DND-41 (cell line): ENCODE measurements at regions not wholly inside any gene's neighbourhood (a gene's known extent, or its start where the extent isn't known, plus 50 kb on each side); places are given as distances from the start of the nearest gene placed in this dataset.

ENCODE experiments used
- ATAC-seq: fragments of 200-7000 bp; cut with Tn5 transposase; 3 replicates; pipeline ENCODE4 v1.9.1; 2021; ENCODE audit warnings: low read depth; ENCODE audit not compliant: insufficient read depth
- DNase-seq: peaks from one replicate; pipeline ENCODE4 v3.0.0-alpha.2; 2020
- H2AFZ ChIP-seq: 2 replicates; pipeline ENCODE4 v1.6.0; 2012; ENCODE audit warnings: low read depth, low read length
- H3K27ac ChIP-seq: 2 replicates; pipeline ENCODE4 v1.5.1; 2012; ENCODE audit warnings: low read length, inconsistent platforms
- H3K27me3 ChIP-seq: fragments of 200-600 bp; sonication (generic); 2 replicates; pipeline ENCODE4 v1.6.0; 2012; ENCODE audit warnings: low read length, mild to moderate bottlenecking, inconsistent platforms; ENCODE audit not compliant: insufficient read depth, poor library complexity
- H3K36me3 ChIP-seq: 2 replicates; pipeline ENCODE4 v1.5.1; 2012; ENCODE audit warnings: low read length, inconsistent platforms; ENCODE audit not compliant: insufficient read depth
- H3K4me1 ChIP-seq: 2 replicates; pipeline ENCODE4 v1.5.1; 2012; ENCODE audit warnings: mild to moderate bottlenecking, low read length; ENCODE audit not compliant: insufficient read depth
- H3K4me2 ChIP-seq: 2 replicates; pipeline ENCODE4 v1.6.0; 2012; ENCODE audit warnings: mild to moderate bottlenecking, moderate library complexity, low read length, inconsistent platforms; ENCODE audit not compliant: insufficient read depth
- H3K4me3 ChIP-seq, 2 experiments: fragments of 200-600 bp in 1 of 2; shearing (Covaris generic) in 1 of 2; 2 replicates each; pipeline ENCODE4 v1.5.1; 2012 to 2016; ENCODE audit warnings: inconsistent platforms in 2 of 2, low read length in 2 of 2, mild to moderate bottlenecking in 2 of 2, low read depth in 1 of 2, moderate library complexity in 1 of 2
- H3K79me2 ChIP-seq: 2 replicates; pipeline ENCODE4 v1.6.0; 2012; ENCODE audit warnings: low read length, inconsistent platforms; ENCODE audit not compliant: insufficient read depth
- H3K9ac ChIP-seq: 2 replicates; pipeline ENCODE4 v1.6.0; 2012; ENCODE audit warnings: low read depth, mild to moderate bottlenecking, inconsistent platforms, low read length, moderate library complexity
- H3K9me3 ChIP-seq: 2 replicates; pipeline ENCODE4 v1.5.1; 2012; ENCODE audit warnings: low read length, moderate library complexity, mild to moderate bottlenecking, inconsistent platforms; ENCODE audit not compliant: insufficient read depth, severe bottlenecking
- H4K20me1 ChIP-seq: 2 replicates; pipeline ENCODE4 v1.6.0; 2012; ENCODE audit warnings: low read length; ENCODE audit not compliant: insufficient read depth
- EZH2 ChIP-seq: IDR thresholded peaks from 3 replicates; pipeline ENCODE4 v1.6.1; 2012; ENCODE audit warnings: borderline replicate concordance, low read depth, mild to moderate bottlenecking, moderate library complexity, low read length, inconsistent platforms; ENCODE audit not compliant: severe bottlenecking
- TF ChIP-seq, protein P1 (sequence below): IDR thresholded peaks from 2 replicates; pipeline ENCODE4 v1.5.1; 2012; ENCODE audit warnings: borderline replicate concordance, low read length, moderate library complexity, mild to moderate bottlenecking; ENCODE audit not compliant: poor library complexity, severe bottlenecking; ENCODE audit errors: extremely low read depth

DNA sequence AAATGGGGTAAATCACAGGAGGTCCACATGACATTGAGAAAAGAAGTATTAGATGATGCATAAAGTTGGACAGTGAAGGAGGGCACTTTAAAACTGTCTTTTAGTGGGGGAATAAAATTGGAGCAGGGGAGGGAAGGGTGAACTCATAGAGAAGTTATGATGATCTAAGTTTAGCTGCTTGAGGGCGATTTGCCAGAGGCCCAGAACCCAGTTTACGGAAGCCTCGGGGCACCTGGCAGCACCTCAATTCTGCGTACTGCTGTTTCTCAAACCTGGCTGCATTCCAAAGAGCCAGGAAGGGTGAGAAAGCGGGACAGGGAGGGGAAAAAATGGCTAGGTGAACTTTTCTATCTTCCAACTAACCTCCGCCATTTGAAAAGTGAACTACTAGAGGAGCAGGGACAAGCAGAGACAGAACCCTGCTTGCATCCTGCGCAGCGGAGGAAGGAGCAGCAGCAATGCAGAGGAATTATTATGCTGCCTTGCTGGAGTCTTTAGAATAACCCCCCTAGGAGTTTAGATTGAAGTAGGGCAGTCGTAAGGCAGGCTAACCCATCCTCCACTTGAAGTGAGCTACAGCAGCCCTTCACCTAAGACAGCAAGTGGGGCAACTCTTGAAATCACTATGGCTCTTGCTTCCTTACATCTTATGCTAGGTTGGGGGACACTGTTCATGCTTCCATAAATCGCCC is 316.8 kb downstream of the BRINP1 start:
- Histone ChIP-seq H3K79me2 (no peaks in the 10 kb centered on the region), H4K20me1 (no peaks in the 10 kb centered on the region), H3K4me1 (no peaks in the 10 kb centered on the region), H3K36me3 (no peaks in the 10 kb centered on the region), H3K27me3 (no peaks in the 10 kb centered on the region), H3K27ac (no peak overlapping the region), H3K9ac (no peak overlapping the region), H3K9me3 (no peaks in the 10 kb centered on the region), H2AFZ (no peak overlapping the region), H3K4me2 (no peak overlapping the region), H3K4me3 (no peak overlapping the region)
- DNase-seq (no peak), ATAC-seq (no peak)
- TF ChIP-seq EZH2 = no peak
- TF ChIP-seq, protein P1, sequence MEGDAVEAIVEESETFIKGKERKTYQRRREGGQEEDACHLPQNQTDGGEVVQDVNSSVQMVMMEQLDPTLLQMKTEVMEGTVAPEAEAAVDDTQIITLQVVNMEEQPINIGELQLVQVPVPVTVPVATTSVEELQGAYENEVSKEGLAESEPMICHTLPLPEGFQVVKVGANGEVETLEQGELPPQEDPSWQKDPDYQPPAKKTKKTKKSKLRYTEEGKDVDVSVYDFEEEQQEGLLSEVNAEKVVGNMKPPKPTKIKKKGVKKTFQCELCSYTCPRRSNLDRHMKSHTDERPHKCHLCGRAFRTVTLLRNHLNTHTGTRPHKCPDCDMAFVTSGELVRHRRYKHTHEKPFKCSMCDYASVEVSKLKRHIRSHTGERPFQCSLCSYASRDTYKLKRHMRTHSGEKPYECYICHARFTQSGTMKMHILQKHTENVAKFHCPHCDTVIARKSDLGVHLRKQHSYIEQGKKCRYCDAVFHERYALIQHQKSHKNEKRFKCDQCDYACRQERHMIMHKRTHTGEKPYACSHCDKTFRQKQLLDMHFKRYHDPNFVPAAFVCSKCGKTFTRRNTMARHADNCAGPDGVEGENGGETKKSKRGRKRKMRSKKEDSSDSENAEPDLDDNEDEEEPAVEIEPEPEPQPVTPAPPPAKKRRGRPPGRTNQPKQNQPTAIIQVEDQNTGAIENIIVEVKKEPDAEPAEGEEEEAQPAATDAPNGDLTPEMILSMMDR = no peak

- no peaks in the 10 kb centered on the region for H3K36me3 ChIP-seq
These were observed 316.2 kb downstream of the BRINP1 start for GRCh38 chr9:119053070-119053469.

DNA sequence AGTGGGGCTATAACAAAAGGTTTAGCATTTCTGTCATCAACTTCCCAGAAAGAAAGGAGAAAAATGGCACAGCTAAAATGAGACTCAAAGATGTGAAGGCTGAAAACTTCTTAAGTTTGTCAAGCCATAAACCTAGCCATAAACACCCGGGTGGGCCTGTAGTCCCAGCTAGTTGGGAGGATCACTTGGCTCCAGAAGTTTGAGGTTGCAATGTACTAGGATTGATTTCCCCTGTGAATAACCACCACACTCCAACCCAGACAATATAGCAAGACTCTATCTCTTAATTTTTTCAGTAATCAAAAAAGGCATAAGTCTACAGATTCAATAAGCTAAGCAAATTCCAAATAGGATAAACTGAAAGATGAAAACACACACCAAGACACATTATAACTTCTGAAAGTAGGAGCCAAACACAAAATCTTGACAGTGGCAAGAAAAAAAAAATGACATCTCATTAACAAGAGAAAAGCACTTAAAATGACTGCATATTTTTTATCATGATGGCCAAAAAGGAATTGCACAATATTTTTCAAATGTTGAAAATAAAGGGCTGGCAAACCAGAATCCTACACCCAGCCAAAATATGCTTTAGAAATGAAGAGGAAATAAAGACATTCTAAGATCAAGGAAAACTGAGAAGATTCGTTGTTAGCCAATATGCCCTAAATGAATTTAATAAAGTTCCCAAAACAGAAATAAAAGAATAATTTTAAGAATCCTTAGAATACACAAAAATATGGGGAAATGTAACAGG is 308.4 kb downstream of the BRINP1 start:
- DNase-seq (no peak), ATAC-seq (no peak)
- Histone ChIP-seq H3K27ac (no peak overlapping the region), H3K9ac (no peak overlapping the region), H3K4me2 (no peak overlapping the region), H3K4me1 (no peaks in the 10 kb centered on the region), H2AFZ (no peak overlapping the region), H3K4me3 (no peak overlapping the region), H3K27me3 (no peaks in the 10 kb centered on the region), H3K9me3 (no peaks in the 10 kb centered on the region), H3K79me2 (no peaks in the 10 kb centered on the region), H3K36me3 (no peaks in the 10 kb centered on the region), H4K20me1 (no peaks in the 10 kb centered on the region)
- TF ChIP-seq, protein P1 = no peak
- TF ChIP-seq EZH2 = no peak

More at GRCh38 chr9:119053070-119053469, 316.2 kb downstream of the BRINP1 start:
- no peak overlapping the region for H3K4me2 ChIP-seq
- no peak for DNase-seq
- H3K4me1 ChIP-seq = no peaks in the 10 kb centered on the region
- ATAC-seq = no peak
- no peak overlapping the region for H3K9ac ChIP-seq
- no peaks in the 10 kb centered on the region for H3K27me3 ChIP-seq
- no peaks in the 10 kb centered on the region for H3K79me2 ChIP-seq
- H4K20me1 ChIP-seq = no peaks in the 10 kb centered on the region
- TF ChIP-seq, protein P1 = no peak
- TF ChIP-seq EZH2 = no peak
- no peak overlapping the region for H3K4me3 ChIP-seq
- no peaks in the 10 kb centered on the region for H3K9me3 ChIP-seq
- H3K27ac ChIP-seq = no peak overlapping the region
- no peak overlapping the region for H2AFZ ChIP-seq
